ENCODE measurements at regions not wholly inside any gene's neighbourhood (a gene's known extent, or its start where the extent isn't known, plus 50 kb on each side); places are given as distances from the start of the nearest gene placed in this dataset.

DNA sequence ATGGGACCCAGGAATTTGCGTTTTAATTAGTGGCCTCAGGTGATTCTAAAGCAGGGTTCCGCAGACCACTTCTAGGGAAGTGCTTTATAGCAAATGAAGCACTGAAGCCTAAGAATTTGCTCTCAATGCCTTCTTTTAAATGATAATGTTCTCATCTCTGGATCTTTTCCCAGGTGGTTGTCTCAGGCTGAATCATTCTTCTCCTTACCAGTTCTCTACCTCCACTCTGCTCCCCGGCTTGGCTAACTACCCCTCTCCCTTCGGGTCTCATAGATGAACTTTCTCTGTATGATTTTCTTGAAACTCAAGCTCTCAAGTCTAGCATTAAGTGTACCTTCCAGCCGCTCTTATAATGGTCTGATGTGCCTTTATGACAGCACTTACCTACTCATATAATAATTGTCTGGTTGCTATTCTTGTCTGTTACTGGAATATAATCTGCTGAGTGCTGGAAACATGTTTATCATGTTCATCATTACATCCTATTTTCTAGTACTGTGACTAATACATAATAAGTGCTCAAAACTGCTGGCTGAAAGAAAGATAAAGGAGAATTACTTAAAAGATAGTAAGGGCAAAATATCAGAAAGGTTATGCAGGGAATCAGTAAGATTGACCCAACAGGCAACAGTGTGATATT lies 195.9 kb upstream of the SESN3 start:
- ATAC-seq: no peak
- TF ChIP-seq SNAI2 (CRISPR knock-in tag; IDR thresholded peaks at IDR 0.05) (no peak), ZFP30 (CRISPR knock-in tag; IDR thresholded peaks at IDR 0.05) (no peak), OSR1 (CRISPR knock-in tag; IDR thresholded peaks at IDR 0.05) (no peak), TOX (CRISPR knock-in tag; IDR thresholded peaks at IDR 0.05; ENCODE audit: borderline replicate concordance) (no peak), POU6F1 (CRISPR knock-in tag; IDR thresholded peaks at IDR 0.05; ENCODE audit: borderline replicate concordance, low read depth) (no peak), GLIS3 (CRISPR knock-in tag; IDR thresholded peaks at IDR 0.05) (no peak), CSDC2 (CRISPR knock-in tag; IDR thresholded peaks at IDR 0.05) (no peak), ISL1 (CRISPR knock-in tag; IDR thresholded peaks at IDR 0.05) (no peak), TCF4 (CRISPR knock-in tag; IDR thresholded peaks at IDR 0.05; ENCODE audit: borderline replicate concordance) (no peak), RARB (CRISPR knock-in tag; IDR thresholded peaks at IDR 0.05) (no peak), TSHZ2 (CRISPR knock-in tag; IDR thresholded peaks at IDR 0.05) (no peak), ZFP3 (CRISPR knock-in tag; IDR thresholded peaks at IDR 0.05) (no peak), ZNF70 (CRISPR knock-in tag; IDR thresholded peaks at IDR 0.05) (no peak), ZC3H10 (CRISPR knock-in tag; IDR thresholded peaks at IDR 0.05) (no peak)
- TF ChIP-seq, protein P1, sequence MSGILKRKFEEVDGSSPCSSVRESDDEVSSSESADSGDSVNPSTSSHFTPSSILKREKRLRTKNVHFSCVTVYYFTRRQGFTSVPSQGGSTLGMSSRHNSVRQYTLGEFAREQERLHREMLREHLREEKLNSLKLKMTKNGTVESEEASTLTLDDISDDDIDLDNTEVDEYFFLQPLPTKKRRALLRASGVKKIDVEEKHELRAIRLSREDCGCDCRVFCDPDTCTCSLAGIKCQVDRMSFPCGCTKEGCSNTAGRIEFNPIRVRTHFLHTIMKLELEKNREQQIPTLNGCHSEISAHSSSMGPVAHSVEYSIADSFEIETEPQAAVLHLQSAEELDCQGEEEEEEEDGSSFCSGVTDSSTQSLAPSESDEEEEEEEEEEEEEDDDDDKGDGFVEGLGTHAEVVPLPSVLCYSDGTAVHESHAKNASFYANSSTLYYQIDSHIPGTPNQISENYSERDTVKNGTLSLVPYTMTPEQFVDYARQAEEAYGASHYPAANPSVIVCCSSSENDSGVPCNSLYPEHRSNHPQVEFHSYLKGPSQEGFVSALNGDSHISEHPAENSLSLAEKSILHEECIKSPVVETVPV (CRISPR knock-in tag; IDR thresholded peaks at IDR 0.05): no peak
- TF ChIP-seq, protein P2, sequence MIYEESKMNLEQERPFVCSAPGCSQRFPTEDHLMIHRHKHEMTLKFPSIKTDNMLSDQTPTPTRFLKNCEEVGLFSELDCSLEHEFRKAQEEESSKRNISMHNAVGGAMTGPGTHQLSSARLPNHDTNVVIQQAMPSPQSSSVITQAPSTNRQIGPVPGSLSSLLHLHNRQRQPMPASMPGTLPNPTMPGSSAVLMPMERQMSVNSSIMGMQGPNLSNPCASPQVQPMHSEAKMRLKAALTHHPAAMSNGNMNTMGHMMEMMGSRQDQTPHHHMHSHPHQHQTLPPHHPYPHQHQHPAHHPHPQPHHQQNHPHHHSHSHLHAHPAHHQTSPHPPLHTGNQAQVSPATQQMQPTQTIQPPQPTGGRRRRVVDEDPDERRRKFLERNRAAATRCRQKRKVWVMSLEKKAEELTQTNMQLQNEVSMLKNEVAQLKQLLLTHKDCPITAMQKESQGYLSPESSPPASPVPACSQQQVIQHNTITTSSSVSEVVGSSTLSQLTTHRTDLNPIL (CRISPR knock-in tag; IDR thresholded peaks at IDR 0.05; ENCODE audit: low read depth): no peak

DNA sequence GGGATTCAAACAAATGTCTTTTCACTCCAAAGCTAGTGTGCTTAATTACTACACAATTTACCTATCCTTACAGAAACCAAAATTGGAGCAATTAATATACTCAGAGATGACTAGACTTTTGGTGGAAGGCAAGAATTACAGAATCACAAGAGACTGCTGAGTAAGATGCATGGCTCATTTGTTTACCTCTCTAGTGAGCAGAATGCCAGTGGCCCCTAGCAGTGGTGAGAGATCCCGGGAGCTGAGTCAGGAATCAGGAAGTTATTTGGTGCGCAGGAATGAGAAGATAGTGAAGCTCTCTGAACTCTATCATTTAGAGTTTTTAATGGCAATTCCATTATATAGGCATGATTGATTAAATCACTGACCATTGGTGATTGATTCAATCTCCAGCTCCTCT lies 188.9 kb upstream of the SESN3 start:
- ATAC-seq: no peak
- TF ChIP-seq ZNF8 (CRISPR knock-in tag; IDR thresholded peaks at IDR 0.05) (no peak), ZNF565 (CRISPR knock-in tag; conservative IDR thresholded peaks at IDR 0.05; ENCODE audit: low read depth) (no peak), ISL1 (CRISPR knock-in tag; IDR thresholded peaks at IDR 0.05) (no peak), PPARA (CRISPR knock-in tag; IDR thresholded peaks at IDR 0.05; ENCODE audit: borderline replicate concordance) (no peak), POU6F1 (CRISPR knock-in tag; IDR thresholded peaks at IDR 0.05; ENCODE audit: borderline replicate concordance, low read depth) (no peak)

- ATAC-seq: no peak
- TF ChIP-seq RARB (CRISPR knock-in tag; IDR thresholded peaks at IDR 0.05) (no peak), TCF4 (CRISPR knock-in tag; IDR thresholded peaks at IDR 0.05; ENCODE audit: borderline replicate concordance) (no peak), ZNF8 (CRISPR knock-in tag; IDR thresholded peaks at IDR 0.05) (no peak), BACH2 (CRISPR knock-in tag; IDR thresholded peaks at IDR 0.05; ENCODE audit: borderline replicate concordance) (no peak), ISL1 (CRISPR knock-in tag; IDR thresholded peaks at IDR 0.05) (no peak), TSHZ2 (CRISPR knock-in tag; IDR thresholded peaks at IDR 0.05) (no peak), PPARA (CRISPR knock-in tag; IDR thresholded peaks at IDR 0.05; ENCODE audit: borderline replicate concordance) (no peak), CSDC2 (CRISPR knock-in tag; IDR thresholded peaks at IDR 0.05) (no peak)
- TF ChIP-seq, protein P1 (CRISPR knock-in tag; IDR thresholded peaks at IDR 0.05): no peak
- TF ChIP-seq, protein P2 (CRISPR knock-in tag; IDR thresholded peaks at IDR 0.05; ENCODE audit: low read depth): no peak
Observed at GRCh38 chr11:95418916-95419315, 187.9 kb upstream of the SESN3 start.

All from SK-N-SH treated with all-trans-retinoic acid at 6 μM for 48 hours (cell line).